Endodermal cell (in vitro differentiated cells): ENCODE measurements at regions not wholly inside any gene's neighbourhood (a gene's known extent, or its start where the extent isn't known, plus 50 kb on each side); places are given as distances from the start of the nearest gene placed in this dataset.

Experiments used
- DNase-seq: peaks from one replicate; pipeline ENCODE4 v3.0.0-alpha.2; 2017
- H3K27ac ChIP-seq: 2 replicates; pipeline ENCODE4 v1.5.1; 2013; ENCODE audit warnings: mild to moderate bottlenecking, low read depth, low read length, moderate library complexity
- H3K27me3 ChIP-seq: 2 replicates; pipeline ENCODE4 v1.6.1; 2013; ENCODE audit warnings: mild to moderate bottlenecking, low read length, moderate library complexity; ENCODE audit not compliant: insufficient read depth, control insufficient read depth, poor library complexity, severe bottlenecking
- H3K36me3 ChIP-seq: 2 replicates; pipeline ENCODE4 v1.7.0; 2013; ENCODE audit warnings: mild to moderate bottlenecking, low read length, moderate library complexity; ENCODE audit not compliant: control insufficient read depth, insufficient read depth
- H3K4me1 ChIP-seq: one replicate; pipeline ENCODE4 v1.7.0; 2013; ENCODE audit warnings: low read length; ENCODE audit not compliant: control insufficient read depth, insufficient read depth
- H3K4me3 ChIP-seq: 2 replicates; pipeline ENCODE4 v1.5.1; 2013; ENCODE audit warnings: mild to moderate bottlenecking, low read length, moderate library complexity
- H3K9ac ChIP-seq: 2 replicates; pipeline ENCODE4 v1.6.1; 2013; ENCODE audit warnings: mild to moderate bottlenecking, low read length, moderate library complexity; ENCODE audit not compliant: poor library complexity, severe bottlenecking; ENCODE audit errors: extremely low read depth
- H3K9me3 ChIP-seq: 2 replicates; pipeline ENCODE4 v1.6.1; 2013; ENCODE audit warnings: mild to moderate bottlenecking, low read length, moderate library complexity; ENCODE audit not compliant: control insufficient read depth
- H3K27ac Mint-ChIP-seq: 2 replicates; pipeline ENCODE4 v1.8.0; 2020; ENCODE audit warnings: mixed read lengths
- H3K27me3 Mint-ChIP-seq: 2 replicates; pipeline ENCODE4 v1.8.0; 2021; ENCODE audit warnings: mild to moderate bottlenecking, mixed read lengths; ENCODE audit not compliant: insufficient read depth
- H3K36me3 Mint-ChIP-seq: 2 replicates; pipeline ENCODE4 v1.8.0; 2020; ENCODE audit warnings: low read depth, mixed read lengths
- H3K4me1 Mint-ChIP-seq: 2 replicates; pipeline ENCODE4 v1.8.0; 2020; ENCODE audit warnings: mixed read lengths
- H3K4me3 Mint-ChIP-seq: 2 replicates; pipeline ENCODE4 v1.8.0; 2020; ENCODE audit warnings: mild to moderate bottlenecking, moderate library complexity, mixed read lengths
- H3K9me3 Mint-ChIP-seq: 2 replicates; pipeline ENCODE4 v1.8.0; 2020; ENCODE audit warnings: mild to moderate bottlenecking, mixed read lengths
- WGBS, 2 experiments: methylation state at CpG; one replicate each; pipeline versions ENCODE4 v1.1.5 to v1.1.7; 2013; ENCODE audit warnings: missing lambda C conversion rate in 2 of 2, mixed read lengths in 1 of 2; ENCODE audit not compliant: insufficient coverage in 1 of 2, insufficient read length in 1 of 2; 5-methylcytosine and 5-hydroxymethylcytosine counted together
- TF ChIP-seq, protein P1 (sequence below): fragments of 200-600 bp; sonication (generic); conservative IDR thresholded peaks from 2 replicates; pipeline ENCODE4 v1.5.0; 2021; ENCODE audit warnings: antibody characterized with exemption, mild to moderate bottlenecking

- H3K27ac ChIP-seq: no peak overlapping the region
- Mint-ChIP-seq H3K36me3 (no peaks in the 10 kb centered on the region), H3K27ac (no peak overlapping the region), H3K27me3 (peaks cover 11% of the 10 kb centered on the region), H3K4me1 (peaks cover 2% of the 10 kb centered on the region), H3K4me3 (no peak overlapping the region), H3K9me3 (no peaks in the 10 kb centered on the region)
- no peak overlapping the region for H3K4me3 ChIP-seq
- no peak overlapping the region for H3K9ac ChIP-seq
- 83 to 94% methylated on average over 5 to 8 of the region's 8 CpGs for WGBS, 2 experiments
- TF ChIP-seq, protein P1, sequence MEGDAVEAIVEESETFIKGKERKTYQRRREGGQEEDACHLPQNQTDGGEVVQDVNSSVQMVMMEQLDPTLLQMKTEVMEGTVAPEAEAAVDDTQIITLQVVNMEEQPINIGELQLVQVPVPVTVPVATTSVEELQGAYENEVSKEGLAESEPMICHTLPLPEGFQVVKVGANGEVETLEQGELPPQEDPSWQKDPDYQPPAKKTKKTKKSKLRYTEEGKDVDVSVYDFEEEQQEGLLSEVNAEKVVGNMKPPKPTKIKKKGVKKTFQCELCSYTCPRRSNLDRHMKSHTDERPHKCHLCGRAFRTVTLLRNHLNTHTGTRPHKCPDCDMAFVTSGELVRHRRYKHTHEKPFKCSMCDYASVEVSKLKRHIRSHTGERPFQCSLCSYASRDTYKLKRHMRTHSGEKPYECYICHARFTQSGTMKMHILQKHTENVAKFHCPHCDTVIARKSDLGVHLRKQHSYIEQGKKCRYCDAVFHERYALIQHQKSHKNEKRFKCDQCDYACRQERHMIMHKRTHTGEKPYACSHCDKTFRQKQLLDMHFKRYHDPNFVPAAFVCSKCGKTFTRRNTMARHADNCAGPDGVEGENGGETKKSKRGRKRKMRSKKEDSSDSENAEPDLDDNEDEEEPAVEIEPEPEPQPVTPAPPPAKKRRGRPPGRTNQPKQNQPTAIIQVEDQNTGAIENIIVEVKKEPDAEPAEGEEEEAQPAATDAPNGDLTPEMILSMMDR: no peak
- DNase-seq: no peak
- H3K4me1 ChIP-seq: no peaks in the 10 kb centered on the region
- H3K36me3 ChIP-seq: no peaks in the 10 kb centered on the region
- no peaks in the 10 kb centered on the region for H3K27me3 ChIP-seq
- H3K9me3 ChIP-seq: no peaks in the 10 kb centered on the region
Measured at GRCh38 chr10:130545697-130546096, 409.5 kb downstream of the GLRX3 start.

DNA sequence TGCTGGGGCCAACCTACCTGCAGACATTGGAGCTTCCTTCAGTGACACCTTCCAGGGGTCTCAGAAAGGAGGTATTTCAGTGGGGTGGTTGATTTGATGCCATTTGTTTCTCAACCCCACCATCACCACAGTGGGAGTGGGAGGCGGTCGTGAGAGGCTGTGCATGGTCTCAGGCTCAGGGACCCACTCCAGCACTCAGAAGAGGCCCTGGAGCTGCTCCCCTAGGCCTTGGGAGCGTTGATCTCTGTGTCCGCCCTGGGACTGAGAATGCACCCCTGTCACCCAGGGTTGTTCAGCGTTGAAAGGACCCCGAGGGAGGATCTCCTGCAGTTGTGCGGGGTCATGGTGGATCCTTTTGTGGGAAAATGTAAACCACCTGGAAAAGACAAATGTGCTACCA is 410.6 kb downstream of the GLRX3 start:
- Mint-ChIP-seq H3K4me3 (no peak overlapping the region), H3K4me1 (peaks cover 2% of the 10 kb centered on the region), H3K27ac (no peak overlapping the region), H3K27me3 (peaks cover 11% of the 10 kb centered on the region), H3K36me3 (no peaks in the 10 kb centered on the region), H3K9me3 (no peaks in the 10 kb centered on the region)
- H3K36me3 ChIP-seq: no peaks in the 10 kb centered on the region
- H3K9ac ChIP-seq: no peak overlapping the region
- DNase-seq: no peak
- no peaks in the 10 kb centered on the region for H3K9me3 ChIP-seq
- H3K4me3 ChIP-seq: no peak overlapping the region
- H3K27me3 ChIP-seq: no peaks in the 10 kb centered on the region
- no peaks in the 10 kb centered on the region for H3K4me1 ChIP-seq
- TF ChIP-seq, protein P1: no peak
- 89 to 95% methylated on average over 5 to 7 of the region's 7 CpGs for WGBS, 2 experiments
- no peak overlapping the region for H3K27ac ChIP-seq

DNA sequence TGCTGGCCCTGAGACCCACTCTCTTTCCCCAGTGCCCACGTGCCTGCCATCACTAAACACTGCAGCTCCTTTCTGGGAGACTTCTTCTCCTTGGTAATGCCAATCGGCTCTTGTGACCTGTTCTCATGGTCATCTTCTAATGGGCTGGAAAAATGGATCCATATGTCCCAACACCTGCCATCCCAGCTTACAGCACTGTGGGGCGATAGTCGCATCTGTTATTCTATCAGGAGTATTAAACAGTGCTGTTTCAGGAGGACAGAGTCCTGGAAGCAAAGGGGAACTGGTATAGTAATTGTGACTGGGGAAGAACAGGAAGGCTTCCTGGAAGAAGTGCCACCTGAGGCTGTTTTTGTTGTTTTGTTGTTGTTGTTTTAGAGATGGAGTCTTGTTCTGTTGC is 411.2 kb downstream of the GLRX3 start:
- DNase-seq: peak; percentile 76
- H3K27ac Mint-ChIP-seq: no peak overlapping the region

More for the DNA sequence above, 411.2 kb downstream of the GLRX3 start:
- WGBS, 2 experiments: 50 to 60% methylated on average over 2 to 4 of the region's 4 CpGs
- no peaks in the 10 kb centered on the region for H3K27me3 ChIP-seq
- H3K36me3 Mint-ChIP-seq: no peaks in the 10 kb centered on the region
- H3K4me1 Mint-ChIP-seq: peaks cover 2% of the 10 kb centered on the region
- H3K4me1 ChIP-seq: no peaks in the 10 kb centered on the region
- no peak overlapping the region for H3K9ac ChIP-seq
- H3K4me3 Mint-ChIP-seq: no peak overlapping the region
- H3K9me3 ChIP-seq: no peaks in the 10 kb centered on the region
- TF ChIP-seq, protein P1: peak; percentile 67
- H3K27me3 Mint-ChIP-seq: peaks cover 10% of the 10 kb centered on the region
- no peaks in the 10 kb centered on the region for H3K36me3 ChIP-seq
- H3K4me3 ChIP-seq: no peak overlapping the region
- H3K27ac ChIP-seq: no peak overlapping the region
- no peaks in the 10 kb centered on the region for H3K9me3 Mint-ChIP-seq
